ENCODE measurements at regions not wholly inside any gene's neighbourhood (a gene's known extent, or its start where the extent isn't known, plus 50 kb on each side); places are given as distances from the start of the nearest gene placed in this dataset.

DNA sequence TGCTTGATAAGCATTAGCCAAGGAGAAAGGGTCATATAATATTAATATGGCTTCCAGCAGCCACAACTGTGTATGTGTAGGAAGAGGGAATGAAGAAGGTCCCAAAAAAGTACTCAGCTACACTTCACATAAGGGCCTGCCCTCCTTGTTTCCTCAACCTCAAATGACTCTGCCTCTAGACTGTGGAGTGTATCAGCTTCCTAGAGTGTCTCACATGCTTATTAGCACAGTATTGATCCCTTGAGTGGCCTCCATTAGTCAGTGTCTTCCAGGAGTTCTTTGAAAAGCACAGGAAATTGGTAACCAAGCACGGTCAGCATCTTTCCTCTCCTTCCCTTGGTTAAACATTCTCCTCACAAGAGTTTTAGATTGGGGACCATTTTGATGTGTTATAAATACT is 190.4 kb upstream of the ATP10B start:
- TF ChIP-seq FOXK2 (IDR thresholded peaks at IDR 0.05) (no peak), HDGF (IDR thresholded peaks at IDR 0.05; ENCODE audit: borderline replicate concordance) (no peak), NFRKB (IDR thresholded peaks at IDR 0.05) (no peak), BHLHE40 (IDR thresholded peaks at IDR 0.05; ENCODE audit: borderline replicate concordance) (no peak), L3MBTL2 (conservative IDR thresholded peaks at IDR 0.05) (no peak), LEF1 (IDR thresholded peaks at IDR 0.05; ENCODE audit: borderline replicate concordance) (no peak), PKNOX1 (IDR thresholded peaks at IDR 0.05) (no peak), ARNT (IDR thresholded peaks at IDR 0.05) (no peak), SP1 (IDR thresholded peaks at IDR 0.05) (no peak), ZNF384 (IDR thresholded peaks at IDR 0.05) (no peak), TARDBP (IDR thresholded peaks at IDR 0.05) (no peak), ELF4 (IDR thresholded peaks at IDR 0.05) (no peak), FOXA1 (IDR thresholded peaks at IDR 0.05) (no peak), SUZ12 (IDR thresholded peaks at IDR 0.05) (no peak), CTBP1 (IDR thresholded peaks at IDR 0.05; ENCODE audit: borderline replicate concordance) (no peak), FOXM1 (IDR thresholded peaks at IDR 0.05; ENCODE audit: borderline replicate concordance) (no peak)
- CTCF ChIA-PET = no interaction called here
- POLR2A ChIA-PET = no interaction called here
- no peak for DNase-seq (ENCODE audit: extremely low spot score)

- ChIA-PET POLR2A (no interaction called here), CTCF (no interaction called here)
Observed at GRCh38 chr5:161040818-161041217, 188.8 kb upstream of the ATP10B start.

GRCh38 chr5:161036296-161036695 is 184.3 kb upstream of the ATP10B start:
- POLR2A ChIA-PET = no interaction called here

More at GRCh38 chr5:161040818-161041217, 188.8 kb upstream of the ATP10B start:
- DNase-seq (ENCODE audit: extremely low spot score) = no peak
- TF ChIP-seq CTBP1 (IDR thresholded peaks at IDR 0.05; ENCODE audit: borderline replicate concordance) = no peak
- no peak for TF ChIP-seq ARNT (IDR thresholded peaks at IDR 0.05)
- TF ChIP-seq ELF4 (IDR thresholded peaks at IDR 0.05) = no peak
- TF ChIP-seq L3MBTL2 (conservative IDR thresholded peaks at IDR 0.05) = no peak

DNA sequence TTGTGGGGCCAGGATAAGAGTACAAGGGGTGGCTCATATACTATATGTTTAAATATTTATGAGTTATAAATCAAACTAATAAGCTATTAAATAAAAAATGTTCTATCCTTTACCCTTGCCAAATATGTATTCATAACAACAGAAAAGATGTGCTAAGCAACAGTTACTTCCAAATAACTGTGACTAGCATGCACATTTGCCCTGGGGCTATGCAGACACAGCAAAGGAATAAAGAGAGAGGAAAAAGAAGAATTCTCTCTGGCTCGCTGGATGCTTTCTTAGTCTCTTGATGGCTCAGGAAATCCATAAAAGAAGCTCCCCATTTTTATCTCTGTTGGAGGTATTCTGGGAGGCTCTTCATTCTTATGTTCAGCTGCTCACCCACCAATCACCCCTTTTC is 182.4 kb upstream of the ATP10B start:
- CTCF ChIA-PET = no interaction called here
- no peak for DNase-seq (ENCODE audit: extremely low spot score)
- TF ChIP-seq SUZ12 (IDR thresholded peaks at IDR 0.05) (no peak), FOXK2 (IDR thresholded peaks at IDR 0.05) (no peak), FOXM1 (IDR thresholded peaks at IDR 0.05; ENCODE audit: borderline replicate concordance) (no peak), SP1 (IDR thresholded peaks at IDR 0.05) (no peak), ARNT (IDR thresholded peaks at IDR 0.05) (no peak), PKNOX1 (IDR thresholded peaks at IDR 0.05) (no peak), BHLHE40 (IDR thresholded peaks at IDR 0.05; ENCODE audit: borderline replicate concordance) (no peak), ELF4 (IDR thresholded peaks at IDR 0.05) (no peak), LEF1 (IDR thresholded peaks at IDR 0.05; ENCODE audit: borderline replicate concordance) (no peak), CTBP1 (IDR thresholded peaks at IDR 0.05; ENCODE audit: borderline replicate concordance) (no peak), TARDBP (IDR thresholded peaks at IDR 0.05) (no peak), NFRKB (IDR thresholded peaks at IDR 0.05) (no peak), FOXA1 (IDR thresholded peaks at IDR 0.05) (no peak)
- POLR2A ChIA-PET = no interaction called here

More at GRCh38 chr5:161036296-161036695, 184.3 kb upstream of the ATP10B start:
- CTCF ChIA-PET = no interaction called here
- no peak for DNase-seq (ENCODE audit: extremely low spot score)
- TF ChIP-seq HDGF (IDR thresholded peaks at IDR 0.05; ENCODE audit: borderline replicate concordance) = no peak
- TF ChIP-seq BHLHE40 (IDR thresholded peaks at IDR 0.05; ENCODE audit: borderline replicate concordance) = no peak
- no peak for TF ChIP-seq ELF4 (IDR thresholded peaks at IDR 0.05)
- TF ChIP-seq SUZ12 (IDR thresholded peaks at IDR 0.05) = no peak
- no peak for TF ChIP-seq CTBP1 (IDR thresholded peaks at IDR 0.05; ENCODE audit: borderline replicate concordance)

- POLR2A ChIA-PET = no interaction called here
- no peak for DNase-seq (ENCODE audit: extremely low spot score)
- CTCF ChIA-PET = no interaction called here
- TF ChIP-seq ARNT (IDR thresholded peaks at IDR 0.05) = no peak
- TF ChIP-seq CTBP1 (IDR thresholded peaks at IDR 0.05; ENCODE audit: borderline replicate concordance) = no peak
- TF ChIP-seq HDGF (IDR thresholded peaks at IDR 0.05; ENCODE audit: borderline replicate concordance) = no peak
- TF ChIP-seq PKNOX1 (IDR thresholded peaks at IDR 0.05) = no peak
- no peak for TF ChIP-seq LEF1 (IDR thresholded peaks at IDR 0.05; ENCODE audit: borderline replicate concordance)
Observed at GRCh38 chr5:161030229-161030628, 178.2 kb upstream of the ATP10B start.

GRCh38 chr5:161027763-161028162 is 175.8 kb upstream of the ATP10B start:
- ChIA-PET POLR2A (no interaction called here), CTCF (no interaction called here)
- DNase-seq (ENCODE audit: extremely low spot score) = no peak
- TF ChIP-seq SUZ12 (IDR thresholded peaks at IDR 0.05) (no peak), BHLHE40 (IDR thresholded peaks at IDR 0.05; ENCODE audit: borderline replicate concordance) (no peak), L3MBTL2 (conservative IDR thresholded peaks at IDR 0.05) (no peak), FOXK2 (IDR thresholded peaks at IDR 0.05) (no peak), PKNOX1 (IDR thresholded peaks at IDR 0.05) (no peak), FOXM1 (IDR thresholded peaks at IDR 0.05; ENCODE audit: borderline replicate concordance) (no peak), HDGF (IDR thresholded peaks at IDR 0.05; ENCODE audit: borderline replicate concordance) (no peak), FOXA1 (IDR thresholded peaks at IDR 0.05) (no peak), NFRKB (IDR thresholded peaks at IDR 0.05) (no peak)

All from HEK293T (cell line).